Stimulated activated CD4-positive, alpha-beta T cell treated with anti-CD3 and anti-CD28 coated beads, Interleukin-2, amount 100 ng/mL, for 48 hours (primary cell): ENCODE measurements at regions not wholly inside any gene's neighbourhood (a gene's known extent, or its start where the extent isn't known, plus 50 kb on each side); places are given as distances from the start of the nearest gene placed in this dataset.

Source experiments
- DNase-seq, 2 donors: peaks; one replicate each; pipeline ENCODE4 v3.0.0-alpha.2; 2020

- no peak for DNase-seq
These were observed 56.4 kb downstream of the NEUROD6 start for GRCh38 chr7:31284106-31284505.

GRCh38 chr7:31271641-31272405 lies 68.7 kb downstream of the NEUROD6 start:
- no peak for DNase-seq

- no peak for DNase-seq
These were observed 73.0 kb downstream of the NEUROD6 start for GRCh38 chr7:31267486-31267885.

GRCh38 chr7:31263338-31263737 lies 77.2 kb downstream of the NEUROD6 start:
- no peak for DNase-seq

- no peak for DNase-seq
These were observed 79.2 kb downstream of the NEUROD6 start for GRCh38 chr7:31261341-31261740.

GRCh38 chr7:31260851-31261250 lies 79.7 kb downstream of the NEUROD6 start:
- DNase-seq = no peak

- no peak for DNase-seq
These were observed 82.1 kb downstream of the NEUROD6 start for GRCh38 chr7:31258391-31258790.

- no peak for DNase-seq
These were observed 84.0 kb downstream of the NEUROD6 start for GRCh38 chr7:31256506-31256905.

- DNase-seq = no peak
These were observed 85.6 kb downstream of the NEUROD6 start for GRCh38 chr7:31254926-31255325.

- DNase-seq = no peak
These were observed 87.0 kb downstream of the NEUROD6 start for GRCh38 chr7:31253532-31253931.

- DNase-seq = no peak
These were observed 89.1 kb downstream of the NEUROD6 start for GRCh38 chr7:31251441-31251840.

- no peak for DNase-seq
These were observed 90.9 kb downstream of the NEUROD6 start for GRCh38 chr7:31249671-31250070.

- no peak for DNase-seq
These were observed 103.7 kb downstream of the NEUROD6 start for GRCh38 chr7:31236868-31237267.

- DNase-seq = no peak
These were observed 105.5 kb downstream of the NEUROD6 start for GRCh38 chr7:31234836-31235605.

- DNase-seq = no peak
These were observed 111.6 kb downstream of the NEUROD6 start for GRCh38 chr7:31228957-31229356.

- no peak for DNase-seq
These were observed 125.8 kb downstream of the NEUROD6 start for GRCh38 chr7:31214751-31215150.

GRCh38 chr7:31211281-31211680 lies 129.2 kb downstream of the NEUROD6 start:
- DNase-seq = no peak

GRCh38 chr7:31204071-31204470 lies 136.5 kb downstream of the NEUROD6 start:
- no peak for DNase-seq

- DNase-seq = no peak
These were observed 137.0 kb downstream of the NEUROD6 start for GRCh38 chr7:31203551-31203950.

GRCh38 chr7:31202801-31203200 lies 137.7 kb downstream of the NEUROD6 start:
- DNase-seq = no peak

GRCh38 chr7:31192986-31193385 lies 140.9 kb downstream of the ADCYAP1R1 start:
- peak; percentile 0 to 1 for DNase-seq

GRCh38 chr7:31190906-31191305 lies 138.8 kb downstream of the ADCYAP1R1 start:
- no peak for DNase-seq

- DNase-seq = no peak
These were observed 134.1 kb downstream of the ADCYAP1R1 start for GRCh38 chr7:31186202-31186601.

- no peak for DNase-seq
These were observed 123.6 kb downstream of the ADCYAP1R1 start for GRCh38 chr7:31175672-31176071.
